GM23248 (cell line): ENCODE measurements at regions not wholly inside any gene's neighbourhood (a gene's known extent, or its start where the extent isn't known, plus 50 kb on each side); places are given as distances from the start of the nearest gene placed in this dataset.

Experiments used
- EZH2 ChIP-seq: fragments of 200-600 bp; sonication (generic); IDR thresholded peaks from 2 replicates; pipeline ENCODE4 v1.6.1; 2018; ENCODE audit warnings: antibody characterized with exemption, mild to moderate bottlenecking; ENCODE audit not compliant: insufficient read depth, poor library complexity, severe bottlenecking
- EZH2phosphoT487 ChIP-seq: fragments of 200-600 bp; sonication (generic); IDR thresholded peaks from 2 replicates; pipeline ENCODE4 v1.6.1; 2018; ENCODE audit warnings: antibody characterized with exemption, moderate library complexity, mild to moderate bottlenecking, low read depth; ENCODE audit not compliant: insufficient read depth

- TF ChIP-seq EZH2phosphoT487 (no peak), EZH2 (no peak)
These were observed 433.3 kb upstream of the PRICKLE1 start for GRCh38 chr12:43022838-43023237.
